Stomach (tissue), 4 donors: ENCODE measurements at regions not wholly inside any gene's neighbourhood (a gene's known extent, or its start where the extent isn't known, plus 50 kb on each side); places are given as distances from the start of the nearest gene placed in this dataset.

Source experiments
- POLR2AphosphoS5 ChIP-seq, 3 donors: sonication (generic); formaldehyde crosslinking; IDR thresholded peaks; one replicate each; pipeline ENCODE4 v1.6.1; 2016; ENCODE audit warnings: antibody characterized with exemption in 3 of 3
- TF ChIP-seq, protein P1 (sequence below), 7 experiments: fragments of 450-650 bp in 4 of 7; fragments of 200-600 bp in 3 of 7; sonication (generic) in 3 of 7; IDR thresholded peaks; one replicate each; pipeline ENCODE4 v1.5.1; 2016 to 2019; ENCODE audit warnings: antibody characterized with exemption in 7 of 7, control low read depth in 2 of 7, mild to moderate bottlenecking in 1 of 7

DNA sequence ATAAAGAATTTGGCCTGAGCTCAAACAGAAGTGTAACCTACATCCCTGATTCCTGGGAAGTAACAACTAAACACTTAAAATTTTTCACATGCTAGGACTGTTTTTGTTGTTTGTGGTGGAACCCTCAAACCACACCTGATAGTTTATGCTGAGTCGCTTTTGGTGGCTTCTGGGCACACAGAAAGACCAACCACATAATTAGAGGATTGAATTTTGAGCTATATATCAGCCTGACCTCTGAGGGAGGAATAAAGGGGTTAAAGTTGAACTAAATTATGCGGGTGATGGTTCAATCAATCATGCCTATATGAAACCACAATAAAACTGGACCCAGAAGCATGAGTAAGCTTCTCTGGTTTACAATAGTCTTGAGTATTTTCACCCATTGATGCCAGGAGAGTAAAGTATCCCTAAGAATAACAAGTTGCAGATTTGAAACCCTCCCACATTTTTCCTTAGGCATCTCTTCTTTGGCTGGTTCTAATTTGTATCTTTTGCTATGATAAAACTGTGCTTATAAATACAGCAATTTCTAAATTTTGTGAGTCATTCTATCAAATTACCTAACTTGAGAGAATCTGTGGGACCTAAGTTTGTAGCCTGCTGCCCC is 1304.5 kb upstream of the GBE1 start:
- TF ChIP-seq, protein P1, sequence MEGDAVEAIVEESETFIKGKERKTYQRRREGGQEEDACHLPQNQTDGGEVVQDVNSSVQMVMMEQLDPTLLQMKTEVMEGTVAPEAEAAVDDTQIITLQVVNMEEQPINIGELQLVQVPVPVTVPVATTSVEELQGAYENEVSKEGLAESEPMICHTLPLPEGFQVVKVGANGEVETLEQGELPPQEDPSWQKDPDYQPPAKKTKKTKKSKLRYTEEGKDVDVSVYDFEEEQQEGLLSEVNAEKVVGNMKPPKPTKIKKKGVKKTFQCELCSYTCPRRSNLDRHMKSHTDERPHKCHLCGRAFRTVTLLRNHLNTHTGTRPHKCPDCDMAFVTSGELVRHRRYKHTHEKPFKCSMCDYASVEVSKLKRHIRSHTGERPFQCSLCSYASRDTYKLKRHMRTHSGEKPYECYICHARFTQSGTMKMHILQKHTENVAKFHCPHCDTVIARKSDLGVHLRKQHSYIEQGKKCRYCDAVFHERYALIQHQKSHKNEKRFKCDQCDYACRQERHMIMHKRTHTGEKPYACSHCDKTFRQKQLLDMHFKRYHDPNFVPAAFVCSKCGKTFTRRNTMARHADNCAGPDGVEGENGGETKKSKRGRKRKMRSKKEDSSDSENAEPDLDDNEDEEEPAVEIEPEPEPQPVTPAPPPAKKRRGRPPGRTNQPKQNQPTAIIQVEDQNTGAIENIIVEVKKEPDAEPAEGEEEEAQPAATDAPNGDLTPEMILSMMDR (IDR thresholded peaks at IDR 0.05) = no peak
- TF ChIP-seq POLR2AphosphoS5 (IDR thresholded peaks at IDR 0.05) = no peak
